ENCODE measurements at regions not wholly inside any gene's neighbourhood (a gene's known extent, or its start where the extent isn't known, plus 50 kb on each side); places are given as distances from the start of the nearest gene placed in this dataset.

DNA sequence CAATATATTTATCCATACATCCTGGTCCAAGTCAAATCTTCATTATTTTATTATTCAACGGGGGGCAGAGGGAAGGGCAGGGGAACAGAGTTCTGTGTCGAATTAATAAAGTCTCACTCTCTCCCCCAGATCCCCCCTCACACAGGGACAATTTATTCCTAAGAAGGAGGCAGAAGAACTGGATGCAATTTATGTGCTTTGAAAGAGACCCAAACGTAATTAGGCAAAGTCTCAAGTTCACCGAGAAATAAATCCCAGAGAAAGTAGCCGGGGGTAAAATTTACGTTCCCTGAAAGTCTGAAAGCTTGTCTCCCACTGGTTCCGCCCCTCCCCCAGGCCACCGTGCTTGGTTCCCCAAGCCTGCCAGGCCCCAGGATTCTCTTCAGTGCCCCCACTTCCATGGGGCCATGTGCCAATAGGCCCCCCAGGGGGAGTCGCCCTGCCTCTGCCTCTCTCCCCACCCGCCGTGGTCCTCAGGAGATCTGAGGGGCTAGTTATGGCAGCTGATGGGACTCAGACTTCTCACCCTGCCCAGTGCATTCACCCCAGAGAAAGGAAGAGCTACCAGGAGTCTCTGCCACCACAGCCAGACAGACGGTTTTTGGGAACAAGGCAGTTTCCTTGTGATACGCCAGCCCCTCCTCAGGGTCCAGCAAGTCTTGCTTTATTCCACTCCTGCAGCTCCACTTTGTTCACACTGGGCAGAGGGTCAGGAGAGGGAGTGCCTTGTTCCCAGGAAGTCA is 215.5 kb downstream of the CYP26B1 start:
- Histone ChIP-seq H3K36me3 (ENCODE audit: control insufficient read depth in 2 of 3, insufficient read depth in 3 of 3, low read length in 3 of 3) (no peaks in the 10 kb centered on the region), H3K4me3 (ENCODE audit: low read length in 3 of 3) (no peak overlapping the region), H3K9ac (ENCODE audit: low read length in 3 of 3) (no peak overlapping the region), H3K27me3 (ENCODE audit: control insufficient read depth, insufficient read depth, low read length) (no peaks in the 10 kb centered on the region), H3K27ac (ENCODE audit: low read depth in 2 of 2, low read length in 2 of 2) (no peak overlapping the region), H3K4me1 (ENCODE audit: control insufficient read depth in 2 of 3, insufficient read depth in 2 of 3, low read depth in 1 of 3, low read length in 3 of 3) (no peaks in the 10 kb centered on the region), H3K9me3 (ENCODE audit: control insufficient read depth in 2 of 3, insufficient read depth in 1 of 3, low read length in 3 of 3) (no peaks in the 10 kb centered on the region)
- intact Hi-C loops (cut with DNase I): loop anchor here (10.0 kb wide), 1 partner anchor 213 kb away; the partner anchor contains the start of gene CYP26B1
- TF ChIP-seq, protein P1, sequence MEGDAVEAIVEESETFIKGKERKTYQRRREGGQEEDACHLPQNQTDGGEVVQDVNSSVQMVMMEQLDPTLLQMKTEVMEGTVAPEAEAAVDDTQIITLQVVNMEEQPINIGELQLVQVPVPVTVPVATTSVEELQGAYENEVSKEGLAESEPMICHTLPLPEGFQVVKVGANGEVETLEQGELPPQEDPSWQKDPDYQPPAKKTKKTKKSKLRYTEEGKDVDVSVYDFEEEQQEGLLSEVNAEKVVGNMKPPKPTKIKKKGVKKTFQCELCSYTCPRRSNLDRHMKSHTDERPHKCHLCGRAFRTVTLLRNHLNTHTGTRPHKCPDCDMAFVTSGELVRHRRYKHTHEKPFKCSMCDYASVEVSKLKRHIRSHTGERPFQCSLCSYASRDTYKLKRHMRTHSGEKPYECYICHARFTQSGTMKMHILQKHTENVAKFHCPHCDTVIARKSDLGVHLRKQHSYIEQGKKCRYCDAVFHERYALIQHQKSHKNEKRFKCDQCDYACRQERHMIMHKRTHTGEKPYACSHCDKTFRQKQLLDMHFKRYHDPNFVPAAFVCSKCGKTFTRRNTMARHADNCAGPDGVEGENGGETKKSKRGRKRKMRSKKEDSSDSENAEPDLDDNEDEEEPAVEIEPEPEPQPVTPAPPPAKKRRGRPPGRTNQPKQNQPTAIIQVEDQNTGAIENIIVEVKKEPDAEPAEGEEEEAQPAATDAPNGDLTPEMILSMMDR (IDR thresholded peaks at IDR 0.05; ENCODE audit: borderline replicate concordance, extremely low read depth, insufficient read depth): no peak
- no peak for FAIRE-seq
- peak in 3 of 5 donors; percentile 53 to 90 (median 80) for DNase-seq

DNA sequence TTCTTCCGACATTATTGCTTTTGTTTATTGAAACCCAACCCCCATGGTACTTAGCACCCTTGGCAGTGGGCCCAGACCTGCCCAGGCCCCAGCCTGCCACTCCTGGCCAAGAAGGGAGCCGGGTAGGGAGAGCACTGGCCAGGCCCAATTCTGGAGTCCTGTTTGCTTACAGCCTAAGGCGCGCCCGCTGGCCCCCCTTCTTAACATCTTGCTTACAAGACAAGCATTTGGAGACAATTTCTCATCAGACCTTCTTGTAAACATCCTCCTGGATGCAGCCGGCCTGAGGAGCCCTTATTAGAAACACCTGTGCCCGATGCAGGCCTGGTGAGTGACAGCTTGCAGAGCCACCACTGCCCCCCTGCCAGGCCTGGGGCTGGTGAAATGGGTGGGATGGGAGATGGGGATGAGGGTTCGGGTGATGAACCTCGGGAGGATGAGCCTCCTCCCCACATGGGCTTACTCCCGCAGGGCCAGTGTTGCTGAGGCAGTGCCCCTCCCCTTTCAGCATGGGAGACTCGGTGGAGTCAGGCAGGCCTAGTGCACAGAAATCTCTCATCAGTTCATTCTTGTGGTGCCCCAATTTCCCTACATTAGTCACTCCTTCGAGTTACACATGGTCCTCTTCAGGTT is 217.5 kb downstream of the CYP26B1 start:
- TF ChIP-seq, protein P1 (IDR thresholded peaks at IDR 0.05; ENCODE audit: borderline replicate concordance, extremely low read depth, insufficient read depth): no peak
- Histone ChIP-seq H3K27ac (ENCODE audit: low read depth in 2 of 2, low read length in 2 of 2) (no peak overlapping the region), H3K4me3 (ENCODE audit: low read length in 3 of 3) (no peak overlapping the region), H3K36me3 (ENCODE audit: control insufficient read depth in 2 of 3, insufficient read depth in 3 of 3, low read length in 3 of 3) (no peaks in the 10 kb centered on the region), H3K4me1 (ENCODE audit: control insufficient read depth in 2 of 3, insufficient read depth in 2 of 3, low read depth in 1 of 3, low read length in 3 of 3) (no peaks in the 10 kb centered on the region), H3K9me3 (ENCODE audit: control insufficient read depth in 2 of 3, insufficient read depth in 1 of 3, low read length in 3 of 3) (no peaks in the 10 kb centered on the region), H3K9ac (ENCODE audit: low read length in 3 of 3) (no peak overlapping the region), H3K27me3 (ENCODE audit: control insufficient read depth, insufficient read depth, low read length) (no peaks in the 10 kb centered on the region)
- FAIRE-seq: no peak
- DNase-seq: peak in 1 of 5 donors; percentile 31
- intact Hi-C loops (cut with DNase I): loop anchor here (10.0 kb wide), 1 partner anchor 215 kb away; the partner anchor contains the start of gene CYP26B1

DNA sequence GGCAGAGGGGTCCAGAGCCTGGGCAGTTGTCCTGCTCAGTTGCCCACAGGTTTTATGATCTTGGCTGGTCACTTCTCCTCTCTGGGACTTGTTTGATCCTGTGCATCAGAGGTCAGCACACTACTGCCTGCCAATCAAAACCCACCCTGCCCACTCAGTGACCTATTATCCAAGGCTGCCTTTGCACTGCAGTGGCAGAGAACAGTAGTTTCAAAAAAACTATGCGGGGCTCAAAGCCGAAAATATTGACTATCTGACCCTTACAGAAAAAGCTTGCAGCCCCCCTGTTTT is 218.2 kb downstream of the CYP26B1 start:
- DNase-seq (no peak), FAIRE-seq (no peak)
- Histone ChIP-seq H3K27me3 (ENCODE audit: control insufficient read depth, insufficient read depth, low read length) (peaks cover 3% of the 10 kb centered on the region), H3K9me3 (ENCODE audit: control insufficient read depth in 2 of 3, insufficient read depth in 1 of 3, low read length in 3 of 3) (no peaks in the 10 kb centered on the region), H3K27ac (ENCODE audit: low read depth in 2 of 2, low read length in 2 of 2) (no peak overlapping the region), H3K4me1 (ENCODE audit: control insufficient read depth in 2 of 3, insufficient read depth in 2 of 3, low read depth in 1 of 3, low read length in 3 of 3) (no peaks in the 10 kb centered on the region), H3K4me3 (ENCODE audit: low read length in 3 of 3) (no peak overlapping the region), H3K36me3 (ENCODE audit: control insufficient read depth in 2 of 3, insufficient read depth in 3 of 3, low read length in 3 of 3) (no peaks in the 10 kb centered on the region), H3K9ac (ENCODE audit: low read length in 3 of 3) (no peak overlapping the region)
- TF ChIP-seq, protein P1 (IDR thresholded peaks at IDR 0.05; ENCODE audit: borderline replicate concordance, extremely low read depth, insufficient read depth): no peak
- intact Hi-C loops (cut with DNase I): loop anchor here (10.0 kb wide), 1 partner anchor 655 kb away; no protein-coding TSS in a partner anchor
